CD4-positive, alpha-beta T cell (primary cell): ENCODE measurements at regions not wholly inside any gene's neighbourhood (a gene's known extent, or its start where the extent isn't known, plus 50 kb on each side); places are given as distances from the start of the nearest gene placed in this dataset.
"Not testable (repeated sequence)": the region's sequence is repeated elsewhere in the genome, so short reads cannot be mapped to it uniquely, and the experiment has no call there.

Experiments used
- ATAC-seq: fragments of 200-7000 bp; cut with Tn5 transposase; one replicate; pipeline ENCODE4 v1.10.0; 2022; ENCODE audit warnings: mild to moderate bottlenecking; ENCODE audit not compliant: poor library complexity
- CTCF ChIA-PET: fragments of 350-600 bp; sonication (Branson Sonifier 250); formaldehyde crosslinking; loops from one replicate; lab custom pipeline; 2021; ENCODE audit warnings: antibody characterized with exemption, inconsistent platforms; lab: Charles Lee
- POLR2A ChIA-PET: fragments of 350-600 bp; sonication (Branson Sonifier 250); formaldehyde crosslinking; loops from one replicate; lab custom pipeline; 2021; ENCODE audit warnings: antibody characterized with exemption, inconsistent platforms; lab: Charles Lee
- DNase-seq, 14 experiments: peaks; one replicate each; pipeline ENCODE4 v3.0.0-alpha.2; 2013 to 2020; ENCODE audit warnings: mixed read lengths in 2 of 14
- H3K27ac ChIP-seq, 2 donors: one replicate each; pipeline versions ENCODE4 v1.5.1 to v1.7.0; 2013; ENCODE audit warnings: low read length in 2 of 2, low read depth in 1 of 2, mild to moderate bottlenecking in 1 of 2
- H3K27me3 ChIP-seq, 2 experiments: 1 replicate in 1 of 2; 2 replicates in 1 of 2; pipeline versions ENCODE4 v1.6.1 to v1.7.0; 2013; ENCODE audit warnings: low read length in 2 of 2, control low read depth in 1 of 2, mild to moderate bottlenecking in 1 of 2, moderate library complexity in 1 of 2; ENCODE audit not compliant: insufficient read depth in 2 of 2, control insufficient read depth in 1 of 2
- H3K36me3 ChIP-seq: one replicate; pipeline ENCODE4 v1.6.1; 2013; ENCODE audit warnings: low read length, control low read depth; ENCODE audit not compliant: insufficient read depth
- H3K4me1 ChIP-seq: one replicate; pipeline ENCODE4 v1.6.1; 2013; ENCODE audit warnings: low read length, control low read depth; ENCODE audit not compliant: insufficient read depth
- H3K4me3 ChIP-seq: one replicate; pipeline ENCODE4 v1.5.1; 2013; ENCODE audit warnings: mild to moderate bottlenecking, low read length, moderate library complexity
- H3K9me3 ChIP-seq, 2 experiments: 1 replicate in 1 of 2; 2 replicates in 1 of 2; pipeline versions ENCODE4 v1.6.1 to v1.7.0; 2013; ENCODE audit warnings: low read length in 2 of 2, mild to moderate bottlenecking in 2 of 2, control low read depth in 1 of 2, moderate library complexity in 1 of 2; ENCODE audit not compliant: control insufficient read depth in 1 of 2, insufficient read depth in 1 of 2
- H3K27ac Mint-ChIP-seq: one replicate; pipeline ENCODE4 v1.8.0; 2020; ENCODE audit warnings: mixed read lengths
- H3K27me3 Mint-ChIP-seq: one replicate; pipeline ENCODE4 v1.8.0; 2021; ENCODE audit warnings: mixed read lengths
- H3K36me3 Mint-ChIP-seq: one replicate; pipeline ENCODE4 v1.8.0; 2021; ENCODE audit warnings: low read depth, mixed read lengths
- H3K4me1 Mint-ChIP-seq: one replicate; pipeline ENCODE4 v1.8.0; 2021; ENCODE audit warnings: low read depth, mixed read lengths
- H3K4me3 Mint-ChIP-seq: one replicate; pipeline ENCODE4 v1.8.0; 2020; ENCODE audit warnings: mild to moderate bottlenecking, mixed read lengths
- H3K9me3 Mint-ChIP-seq: one replicate; pipeline ENCODE4 v1.8.0; 2020; ENCODE audit warnings: mixed read lengths
- CTCF ChIP-seq: fragments of 200-600 bp; IDR thresholded peaks from one replicate; pipeline ENCODE4 v1.8.0; 2022; ENCODE audit warnings: antibody characterized with exemption, mild to moderate bottlenecking
- intact Hi-C, 2 experiments: fragments of 100-400 bp; cut with DNase I in 1 of 2; cut with micrococcal nuclease in 1 of 2; formaldehyde crosslinking; loops; one replicate each; pipeline versions ENCODE4 v1.15.1 to v1.9.0; 2023 to 2025; cut with DNase I, micrococcal nuclease

- Histone ChIP-seq H3K36me3 (no peaks in the 10 kb centered on the region), H3K4me1 (no peaks in the 10 kb centered on the region), H3K9me3 (no peaks in the 10 kb centered on the region), H3K27me3 (no peaks in the 10 kb centered on the region), H3K4me3 (no peak overlapping the region), H3K27ac (no peak overlapping the region)
- no peak for ATAC-seq
- CTCF ChIA-PET, result no interaction called here
- no peaks in the 10 kb centered on the region for H3K4me1 Mint-ChIP-seq
- peaks cover 5% of the 10 kb centered on the region for H3K9me3 Mint-ChIP-seq
- POLR2A ChIA-PET, result no interaction called here
- DNase-seq, result no peak
- TF ChIP-seq CTCF, result no peak
- H3K27me3 Mint-ChIP-seq, result no peaks in the 10 kb centered on the region
- intact Hi-C loops, result no loop called here
- H3K4me3 Mint-ChIP-seq, result no peak overlapping the region
- no peak overlapping the region for H3K27ac Mint-ChIP-seq
- no peaks in the 10 kb centered on the region for H3K36me3 Mint-ChIP-seq
These were observed 558.9 kb upstream of the ADAMTS5 start for GRCh38 chr21:27525780-27526179.

- no peaks in the 10 kb centered on the region for H3K4me1 Mint-ChIP-seq
- peaks cover 0 to 11% of the 10 kb centered on the region in 2 experiments for H3K9me3 ChIP-seq
- H3K27ac ChIP-seq, result no peak overlapping the region
- H3K27me3 ChIP-seq, result no peaks in the 10 kb centered on the region
- H3K27ac Mint-ChIP-seq, result no peak overlapping the region
- ChIA-PET CTCF (no interaction called here), POLR2A (no interaction called here)
- H3K4me3 ChIP-seq, result no peak overlapping the region
- H3K36me3 ChIP-seq, result no peaks in the 10 kb centered on the region
- H3K36me3 Mint-ChIP-seq, result no peaks in the 10 kb centered on the region
- H3K9me3 Mint-ChIP-seq, result peaks cover 11% of the 10 kb centered on the region
- H3K27me3 Mint-ChIP-seq, result no peaks in the 10 kb centered on the region
- ATAC-seq, result no peak
- no peak overlapping the region for H3K4me3 Mint-ChIP-seq
- H3K4me1 ChIP-seq, result no peaks in the 10 kb centered on the region
- TF ChIP-seq CTCF, result no peak
- intact Hi-C loops, result no loop called here
- no peak for DNase-seq
These were observed 552.5 kb upstream of the ADAMTS5 start for GRCh38 chr21:27519361-27519760.

- H3K9me3 Mint-ChIP-seq, result peaks cover 11% of the 10 kb centered on the region
- H3K36me3 Mint-ChIP-seq, H3K4me1 Mint-ChIP-seq, intact Hi-C loops, H3K36me3 ChIP-seq, ATAC-seq, H3K27me3 ChIP-seq, H3K27ac Mint-ChIP-seq, DNase-seq, H3K4me3 ChIP-seq, CTCF ChIA-PET, POLR2A ChIA-PET, H3K27ac ChIP-seq, H3K27me3 Mint-ChIP-seq, H3K4me1 ChIP-seq, H3K4me3 Mint-ChIP-seq: not testable (repeated sequence)
- H3K9me3 ChIP-seq, result peaks cover 0 to 11% of the 10 kb centered on the region in 2 experiments
These were observed 550.3 kb upstream of the ADAMTS5 start for GRCh38 chr21:27517177-27517576.

GRCh38 chr21:27515676-27516075, 548.8 kb upstream of the ADAMTS5 start:
- ATAC-seq (no peak), DNase-seq (no peak)
- peaks cover 10% of the 10 kb centered on the region for H3K9me3 Mint-ChIP-seq
- POLR2A ChIA-PET, result no interaction called here
- TF ChIP-seq CTCF, result no peak
- H3K4me3 Mint-ChIP-seq, result no peak overlapping the region
- Histone ChIP-seq H3K27me3 (no peaks in the 10 kb centered on the region), H3K36me3 (no peaks in the 10 kb centered on the region), H3K4me1 (no peaks in the 10 kb centered on the region), H3K27ac (no peak overlapping the region), H3K9me3 (peaks cover 0 to 11% of the 10 kb centered on the region in 2 experiments), H3K4me3 (no peak overlapping the region)
- intact Hi-C loops, result no loop called here
- no peaks in the 10 kb centered on the region for H3K4me1 Mint-ChIP-seq
- H3K36me3 Mint-ChIP-seq, result no peaks in the 10 kb centered on the region
- CTCF ChIA-PET, result no interaction called here
- no peak overlapping the region for H3K27ac Mint-ChIP-seq
- H3K27me3 Mint-ChIP-seq, result no peaks in the 10 kb centered on the region
